GM23338 (cell line): ENCODE measurements at regions not wholly inside any gene's neighbourhood (a gene's known extent, or its start where the extent isn't known, plus 50 kb on each side); places are given as distances from the start of the nearest gene placed in this dataset.

Experiments used
- ATAC-seq: fragments of 200-7000 bp; cut with Tn5 transposase; 3 replicates; pipeline ENCODE4 v1.9.1; 2020
- DNase-seq: peaks from one replicate; pipeline ENCODE4 v3.0.0-alpha.2; 2015; ENCODE audit warnings: low spot score
- H2AFZ ChIP-seq: fragments of 200-600 bp; sonication (generic); 2 replicates; pipeline ENCODE4 v1.8.0; 2016; ENCODE audit warnings: antibody characterized with exemption, mild to moderate bottlenecking, moderate library complexity
- H3F3A ChIP-seq: fragments of 200-600 bp; sonication (generic); replicated peaks from 2 replicates; pipeline ENCODE4 v1.8.0; 2017; ENCODE audit warnings: antibody characterized with exemption, mixed run types, low read depth
- H3K27ac ChIP-seq: fragments of 200-600 bp; sonication (generic); 2 replicates; pipeline ENCODE4 v1.6.1; 2016; ENCODE audit warnings: low read depth
- H3K27me3 ChIP-seq: fragments of 200-600 bp; sonication (generic); 2 replicates; pipeline ENCODE4 v1.8.0; 2016; ENCODE audit warnings: mild to moderate bottlenecking, mixed run types, moderate library complexity; ENCODE audit not compliant: insufficient read depth
- H3K36me3 ChIP-seq: fragments of 200-600 bp; sonication (generic); 2 replicates; pipeline ENCODE4 v1.8.0; 2016; ENCODE audit warnings: mild to moderate bottlenecking; ENCODE audit not compliant: insufficient read depth
- H3K4me1 ChIP-seq: fragments of 200-600 bp; sonication (generic); 2 replicates; pipeline ENCODE4 v1.8.0; 2016; ENCODE audit warnings: mild to moderate bottlenecking, moderate library complexity; ENCODE audit not compliant: insufficient read depth
- H3K4me2 ChIP-seq: fragments of 200-600 bp; sonication (generic); 2 replicates; pipeline ENCODE4 v1.7.1; 2017; ENCODE audit warnings: mixed run types
- H3K4me3 ChIP-seq: fragments of 200-600 bp; sonication (generic); 2 replicates; pipeline ENCODE4 v1.6.1; 2016; ENCODE audit warnings: mixed run types
- H3K79me2 ChIP-seq: fragments of 200-600 bp; sonication (generic); replicated peaks from 2 replicates; pipeline ENCODE4 v1.8.0; 2017; ENCODE audit warnings: mild to moderate bottlenecking; ENCODE audit not compliant: insufficient read depth
- H3K9me2 ChIP-seq: fragments of 200-600 bp; sonication (generic); 2 replicates; pipeline ENCODE4 v1.8.0; 2017; ENCODE audit not compliant: insufficient read depth
- H4K20me1 ChIP-seq: fragments of 200-600 bp; sonication (generic); replicated peaks from 2 replicates; pipeline ENCODE4 v1.8.0; 2017; ENCODE audit warnings: mild to moderate bottlenecking; ENCODE audit not compliant: insufficient read depth
- H3K27ac Mint-ChIP-seq: 2 replicates; pipeline ENCODE4 v1.8.0; 2020; ENCODE audit warnings: inconsistent platforms, mild to moderate bottlenecking, moderate library complexity, mixed read lengths
- H3K27me3 Mint-ChIP-seq: 3 replicates; pipeline ENCODE4 v1.8.0; 2022; ENCODE audit warnings: low read depth, mild to moderate bottlenecking, moderate library complexity, mixed read lengths, inconsistent platforms; ENCODE audit not compliant: insufficient read depth, poor library complexity
- H3K36me3 Mint-ChIP-seq: 3 replicates; pipeline ENCODE4 v1.8.0; 2021; ENCODE audit warnings: low read depth, mild to moderate bottlenecking, inconsistent platforms, moderate library complexity, mixed read lengths
- H3K4me1 Mint-ChIP-seq: 3 replicates; pipeline ENCODE4 v1.8.0; 2020; ENCODE audit warnings: mild to moderate bottlenecking, inconsistent platforms, mixed read lengths
- H3K4me3 Mint-ChIP-seq: 3 replicates; pipeline ENCODE4 v1.8.0; 2021; ENCODE audit warnings: moderate library complexity, mild to moderate bottlenecking, inconsistent platforms, mixed read lengths
- H3K9me3 Mint-ChIP-seq: 3 replicates; pipeline ENCODE4 v1.8.0; 2020; ENCODE audit warnings: moderate library complexity, mild to moderate bottlenecking, inconsistent platforms, mixed read lengths
- CREB1 ChIP-seq: fragments of 250-450 bp; sonication (Bioruptor Pico); IDR thresholded peaks from 2 replicates; pipeline ENCODE4 v1.5.0; 2020; ENCODE audit warnings: low read depth, mild to moderate bottlenecking, moderate library complexity
- CTCF ChIP-seq, 2 experiments: fragments of 200-600 bp in 1 of 2; sonication (generic) in 1 of 2; conservative IDR thresholded peaks; 2 replicates each; pipeline versions ENCODE4 v1.5.1 to v1.6.1; 2016 to 2017; ENCODE audit warnings: antibody characterized with exemption in 2 of 2, low read depth in 2 of 2, mild to moderate bottlenecking in 2 of 2, moderate library complexity in 1 of 2
- ETS1 ChIP-seq: IDR thresholded peaks from 2 replicates; pipeline ENCODE4 v1.6.1; 2016; ENCODE audit warnings: antibody characterized with exemption
- EZH2 ChIP-seq: fragments of 200-600 bp; sonication (generic); IDR thresholded peaks from one replicate; pipeline ENCODE4 v1.8.0; 2017; ENCODE audit warnings: antibody characterized with exemption, mild to moderate bottlenecking, low read depth; ENCODE audit not compliant: unreplicated experiment
- EZH2phosphoT487 ChIP-seq: fragments of 200-600 bp; sonication (generic); IDR thresholded peaks from one replicate; pipeline ENCODE4 v1.8.1; 2018; ENCODE audit warnings: antibody characterized with exemption; ENCODE audit not compliant: unreplicated experiment
- JUNB ChIP-seq: IDR thresholded peaks from one replicate; pipeline ENCODE4 v1.6.1; 2016; ENCODE audit warnings: antibody characterized with exemption; ENCODE audit not compliant: unreplicated experiment
- NANOG ChIP-seq: IDR thresholded peaks from 2 replicates; pipeline ENCODE4 v1.6.1; 2016; ENCODE audit warnings: antibody characterized with exemption, borderline replicate concordance
- POLR2AphosphoS5 ChIP-seq: IDR thresholded peaks from 2 replicates; pipeline ENCODE4 v1.6.1; 2016; ENCODE audit warnings: antibody characterized with exemption, low read depth
- REST ChIP-seq: IDR thresholded peaks from one replicate; pipeline ENCODE4 v1.6.1; 2018; ENCODE audit warnings: antibody characterized with exemption; ENCODE audit not compliant: unreplicated experiment
- STAT1 ChIP-seq: IDR thresholded peaks from one replicate; pipeline ENCODE4 v1.6.1; 2016; ENCODE audit warnings: antibody characterized with exemption; ENCODE audit not compliant: unreplicated experiment
- ZNF114 ChIP-seq: fragments of 250-450 bp; sonication (Bioruptor Pico); IDR thresholded peaks from 2 replicates; pipeline ENCODE4 v1.5.0; 2020; ENCODE audit warnings: mild to moderate bottlenecking, moderate library complexity
- ZNF331 ChIP-seq: fragments of 250-450 bp; sonication (Bioruptor Pico); IDR thresholded peaks from 2 replicates; pipeline ENCODE4 v1.5.0; 2020; ENCODE audit warnings: low read depth, mild to moderate bottlenecking, moderate library complexity
- ZNF462 ChIP-seq: fragments of 250-450 bp; sonication (Bioruptor Pico); IDR thresholded peaks from 2 replicates; pipeline ENCODE4 v1.5.0; 2020; ENCODE audit warnings: mild to moderate bottlenecking, moderate library complexity

GRCh38 chr5:57698086-57698485 lies 215.5 kb upstream of the ACTBL2 start:
- Histone ChIP-seq H3K4me3 (no peak overlapping the region), H3K36me3 (no peaks in the 10 kb centered on the region), H3K79me2 (no peaks in the 10 kb centered on the region), H2AFZ (no peak overlapping the region), H3K4me1 (peaks cover 5% of the 10 kb centered on the region; the same call in 1 of the 2 replicates), H3K27ac (no peak overlapping the region), H3K27me3 (no peaks in the 10 kb centered on the region), H3K4me2 (no peak overlapping the region), H3F3A (no peaks in the 10 kb centered on the region), H4K20me1 (no peaks in the 10 kb centered on the region), H3K9me2 (no peaks in the 10 kb centered on the region; the same call in 1 of the 2 replicates)
- no peaks in the 10 kb centered on the region; the same call in 2 of the 3 replicates for H3K9me3 Mint-ChIP-seq
- no peak for ATAC-seq
- H3K27ac Mint-ChIP-seq, result no peak overlapping the region
- H3K27me3 Mint-ChIP-seq, result no peaks in the 10 kb centered on the region
- no peak overlapping the region for H3K4me3 Mint-ChIP-seq
- DNase-seq, result no peak
- TF ChIP-seq ETS1 (no peak), CREB1 (CRISPR knock-in tag) (no peak), ZNF331 (CRISPR knock-in tag) (no peak), CTCF (conservative IDR thresholded peaks at IDR 0.05; ENCODE audit: low read depth in 2 of 2) (no peak), NANOG (no peak), STAT1 (no peak), REST (no peak), EZH2 (no peak), ZNF114 (CRISPR knock-in tag) (no peak), EZH2phosphoT487 (no peak), JUNB (no peak), ZNF462 (no peak), POLR2AphosphoS5 (no peak)
- H3K36me3 Mint-ChIP-seq, result no peaks in the 10 kb centered on the region
- H3K4me1 Mint-ChIP-seq, result peaks cover 23% of the 10 kb centered on the region
